ENCODE measurements at regions not wholly inside any gene's neighbourhood (a gene's known extent, or its start where the extent isn't known, plus 50 kb on each side); places are given as distances from the start of the nearest gene placed in this dataset.

DNA sequence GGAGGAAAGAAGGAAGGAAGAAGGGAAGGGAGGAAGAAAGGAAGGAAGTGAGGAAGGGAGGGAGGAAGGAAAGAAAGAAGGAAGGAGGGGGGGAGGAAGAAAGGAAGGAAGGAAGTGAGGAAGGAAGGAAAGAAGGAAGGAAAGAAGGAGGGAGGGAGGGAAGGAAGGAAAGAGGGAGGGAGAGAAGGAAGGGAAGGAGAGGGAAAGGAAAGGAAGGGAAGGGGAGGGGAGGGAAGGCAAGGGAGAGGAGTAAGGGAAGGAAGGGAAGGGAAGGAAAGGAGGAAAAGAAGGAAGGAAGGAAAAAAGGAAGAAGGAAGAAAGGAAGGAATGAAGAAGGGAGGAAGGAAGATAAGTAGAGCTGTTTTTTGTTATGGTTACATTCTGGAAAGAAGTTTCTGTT, 141.2 kb downstream of the LRRC3B start:
- H3K9me3 ChIP-seq = no peaks in the 10 kb centered on the region
- TF ChIP-seq, protein P1, sequence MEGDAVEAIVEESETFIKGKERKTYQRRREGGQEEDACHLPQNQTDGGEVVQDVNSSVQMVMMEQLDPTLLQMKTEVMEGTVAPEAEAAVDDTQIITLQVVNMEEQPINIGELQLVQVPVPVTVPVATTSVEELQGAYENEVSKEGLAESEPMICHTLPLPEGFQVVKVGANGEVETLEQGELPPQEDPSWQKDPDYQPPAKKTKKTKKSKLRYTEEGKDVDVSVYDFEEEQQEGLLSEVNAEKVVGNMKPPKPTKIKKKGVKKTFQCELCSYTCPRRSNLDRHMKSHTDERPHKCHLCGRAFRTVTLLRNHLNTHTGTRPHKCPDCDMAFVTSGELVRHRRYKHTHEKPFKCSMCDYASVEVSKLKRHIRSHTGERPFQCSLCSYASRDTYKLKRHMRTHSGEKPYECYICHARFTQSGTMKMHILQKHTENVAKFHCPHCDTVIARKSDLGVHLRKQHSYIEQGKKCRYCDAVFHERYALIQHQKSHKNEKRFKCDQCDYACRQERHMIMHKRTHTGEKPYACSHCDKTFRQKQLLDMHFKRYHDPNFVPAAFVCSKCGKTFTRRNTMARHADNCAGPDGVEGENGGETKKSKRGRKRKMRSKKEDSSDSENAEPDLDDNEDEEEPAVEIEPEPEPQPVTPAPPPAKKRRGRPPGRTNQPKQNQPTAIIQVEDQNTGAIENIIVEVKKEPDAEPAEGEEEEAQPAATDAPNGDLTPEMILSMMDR (IDR thresholded peaks at IDR 0.05) = no peak
- intact Hi-C loops (cut with DNase I) = no loop called here

DNA sequence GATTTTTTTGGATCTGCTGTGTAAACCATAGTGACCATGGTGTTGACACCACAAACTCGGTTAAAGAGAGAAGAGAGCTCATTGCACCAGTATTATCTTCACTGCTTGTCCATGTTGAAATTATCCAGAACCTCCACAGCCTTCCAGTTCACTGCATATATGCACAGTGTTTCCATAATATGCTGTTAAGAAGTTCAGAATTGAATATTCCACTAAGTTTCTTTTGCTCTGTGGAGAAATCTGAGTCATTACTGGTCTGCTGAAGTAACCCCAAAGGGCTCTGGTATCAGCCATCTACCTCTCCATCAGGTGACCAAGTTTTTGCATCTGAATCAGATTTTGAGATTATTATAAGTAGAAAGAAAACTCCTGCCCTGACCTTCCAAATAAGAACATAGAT, 143.5 kb downstream of the LRRC3B start:
- H3K27me3 ChIP-seq (ENCODE audit: insufficient read depth in 3 of 3, low read length in 2 of 3) = no peaks in the 10 kb centered on the region
- WGBS, 3 donors = 71 to 90% (median 83%) methylated on average over 1 of the region's 1 CpG
- DNase-seq (no peak), ATAC-seq (no peak)
- H3K9me3 ChIP-seq = no peaks in the 10 kb centered on the region
- no peaks in the 10 kb centered on the region for H3K4me1 ChIP-seq
- intact Hi-C loops (cut with DNase I) = no loop called here
- TF ChIP-seq, protein P1 (IDR thresholded peaks at IDR 0.05) = no peak
- no peaks in the 10 kb centered on the region for H3K36me3 ChIP-seq (ENCODE audit: insufficient read depth in 1 of 2, low read depth in 1 of 2)
- H3K27ac ChIP-seq = no peak overlapping the region
- no peak overlapping the region for H3K4me3 ChIP-seq

More for the DNA sequence above, 141.2 kb downstream of the LRRC3B start:
- no peak overlapping the region for H3K4me3 ChIP-seq
- H3K36me3 ChIP-seq (ENCODE audit: insufficient read depth in 1 of 2, low read depth in 1 of 2) = no peaks in the 10 kb centered on the region
- no peaks in the 10 kb centered on the region for H3K4me1 ChIP-seq
- DNase-seq (no peak), ATAC-seq (no peak)
- H3K27me3 ChIP-seq (ENCODE audit: insufficient read depth in 3 of 3, low read length in 2 of 3) = no peaks in the 10 kb centered on the region
- no peak overlapping the region for H3K27ac ChIP-seq

DNA sequence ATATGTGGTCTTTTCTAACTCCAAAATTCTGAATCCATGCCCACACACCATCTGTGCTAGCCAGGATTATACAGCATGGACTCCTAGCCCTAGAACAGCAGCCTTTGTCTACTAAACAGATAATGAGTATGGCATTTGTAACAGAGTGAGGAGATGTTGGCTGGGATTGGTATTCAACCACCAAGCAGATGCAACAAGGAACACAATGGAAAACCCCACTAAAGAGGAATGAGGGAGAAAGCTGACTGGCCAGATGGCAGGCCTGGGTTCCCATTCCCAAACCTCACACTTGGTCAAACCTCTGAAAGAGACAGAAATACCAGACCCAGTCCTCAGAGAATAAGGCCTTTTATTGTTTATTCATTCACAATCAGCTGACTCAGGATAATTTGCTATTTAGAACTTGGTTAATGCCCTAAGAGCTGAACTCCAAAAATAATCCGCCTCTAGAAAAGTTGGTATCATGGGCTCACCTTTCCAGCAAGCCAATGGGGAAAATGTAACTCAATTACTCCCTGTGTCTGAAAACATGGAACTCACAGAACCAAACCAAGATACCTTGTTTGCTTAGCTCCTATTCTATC, 145.6 kb downstream of the LRRC3B start:
- H3K27me3 ChIP-seq (ENCODE audit: insufficient read depth in 3 of 3, low read length in 2 of 3) = no peaks in the 10 kb centered on the region
- no peaks in the 10 kb centered on the region for H3K36me3 ChIP-seq (ENCODE audit: insufficient read depth in 1 of 2, low read depth in 1 of 2)
- no peaks in the 10 kb centered on the region for H3K4me1 ChIP-seq
- no peaks in the 10 kb centered on the region for H3K9me3 ChIP-seq
- no peak for ATAC-seq
- WGBS, 3 donors = 37 to 89% (median 56%) methylated on average over 1 of the region's 1 CpG
- no peak overlapping the region for H3K4me3 ChIP-seq
- TF ChIP-seq, protein P1 (IDR thresholded peaks at IDR 0.05) = no peak
- no peak for DNase-seq
- H3K27ac ChIP-seq = no peak overlapping the region
- intact Hi-C loops (cut with DNase I) = no loop called here

DNA sequence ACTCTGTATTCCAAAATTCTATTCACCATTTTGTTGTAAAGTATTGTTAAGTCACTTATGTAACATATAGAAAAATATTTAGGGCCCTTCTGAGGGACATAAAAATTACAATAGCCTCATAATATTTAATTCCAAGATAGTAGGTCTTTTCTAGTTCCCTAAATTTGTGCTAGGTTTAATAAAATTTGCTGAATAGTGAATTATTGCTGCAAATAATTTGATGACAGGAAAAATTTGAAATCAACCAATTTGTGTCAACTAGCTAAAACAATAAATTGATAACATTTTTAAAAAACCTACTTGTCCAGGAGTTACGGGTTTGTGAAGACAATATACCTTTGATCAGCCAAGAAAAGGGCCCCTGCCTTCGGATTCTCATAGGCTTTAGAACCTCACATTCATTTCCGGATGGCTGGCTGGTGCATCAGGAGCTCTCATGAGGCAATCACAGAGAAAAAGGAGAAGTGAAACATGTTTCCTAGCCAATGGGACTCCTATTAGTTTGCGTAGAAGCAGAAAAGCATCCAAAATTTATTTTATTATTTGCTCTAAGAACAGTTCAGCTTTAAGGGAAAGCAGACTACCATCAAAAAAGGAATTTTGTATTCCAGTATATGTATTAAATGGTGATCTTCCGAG, 177.2 kb downstream of the LRRC3B start:
- DNase-seq = no peak
- Histone ChIP-seq H3K27me3 (ENCODE audit: insufficient read depth in 3 of 3, low read length in 2 of 3) (no peaks in the 10 kb centered on the region), H3K4me1 (no peaks in the 10 kb centered on the region), H3K9me3 (no peaks in the 10 kb centered on the region), H3K27ac (no peak overlapping the region), H3K4me3 (no peak overlapping the region), H3K36me3 (ENCODE audit: insufficient read depth in 1 of 2, low read depth in 1 of 2) (no peaks in the 10 kb centered on the region)
- intact Hi-C loops (cut with DNase I) = loop anchor here in 1 of 2 donors (10.0 kb wide), 1 partner anchor 1515 kb away; no protein-coding TSS in a partner anchor
- TF ChIP-seq, protein P1 (IDR thresholded peaks at IDR 0.05) = no peak
- WGBS, 3 donors = 77 to 82% (median 82%) methylated on average over 5 of the region's 5 CpGs
- ATAC-seq = no peak

Measured in psoas muscle (tissue), 7 donors.